Suprapubic skin (tissue), 4 donors: ENCODE measurements at regions not wholly inside any gene's neighbourhood (a gene's known extent, or its start where the extent isn't known, plus 50 kb on each side); places are given as distances from the start of the nearest gene placed in this dataset.

Source experiments
- DNase-seq, 2 donors: peaks; one replicate each; pipeline ENCODE4 v3.0.0-alpha.2; 2019; ENCODE audit warnings: low spot score in 2 of 2
- H3K27ac ChIP-seq: fragments of 200-600 bp; sonication (generic); one replicate; pipeline ENCODE4 v1.5.1; 2019
- H3K27me3 ChIP-seq: fragments of 200-600 bp; sonication (generic); one replicate; pipeline ENCODE4 v1.5.1; 2019
- H3K36me3 ChIP-seq: fragments of 200-600 bp; sonication (generic); one replicate; pipeline ENCODE4 v1.5.1; 2019
- H3K4me1 ChIP-seq: fragments of 200-600 bp; sonication (generic); one replicate; pipeline ENCODE4 v1.5.1; 2019
- H3K4me3 ChIP-seq: fragments of 200-600 bp; sonication (generic); one replicate; pipeline ENCODE4 v1.5.1; 2019; ENCODE audit warnings: mild to moderate bottlenecking
- H3K9me3 ChIP-seq: fragments of 200-600 bp; sonication (generic); one replicate; pipeline ENCODE4 v1.5.1; 2019
- EP300 ChIP-seq: sonication (generic); formaldehyde crosslinking; IDR thresholded peaks from one replicate; pipeline ENCODE4 v1.6.1; 2017; ENCODE audit warnings: antibody characterized with exemption
- POLR2A ChIP-seq, 2 donors: fragments of 450-650 bp; IDR thresholded peaks; one replicate each; pipeline ENCODE4 v1.6.1; 2017; ENCODE audit warnings: antibody characterized with exemption in 2 of 2, mild to moderate bottlenecking in 2 of 2, moderate library complexity in 2 of 2
- POLR2AphosphoS5 ChIP-seq, 3 donors: sonication (generic); formaldehyde crosslinking; IDR thresholded peaks; one replicate each; pipeline ENCODE4 v1.6.1; 2017; ENCODE audit warnings: antibody characterized with exemption in 3 of 3
- WGBS: methylation state at CpG from one replicate; pipeline ENCODE4 v1.1.5; 2018; 5-methylcytosine and 5-hydroxymethylcytosine counted together
- TF ChIP-seq, protein P1 (sequence below), 2 donors: fragments of 200-600 bp in 1 of 2; fragments of 450-650 bp in 1 of 2; sonication (generic) in 1 of 2; IDR thresholded peaks; one replicate each; pipeline ENCODE4 v1.5.1; 2016 to 2019; ENCODE audit warnings: antibody characterized with exemption in 2 of 2, mild to moderate bottlenecking in 1 of 2, moderate library complexity in 1 of 2

GRCh38 chr10:91700273-91700672 lies 67.4 kb upstream of the PPP1R3C start:
- no peak for DNase-seq
- H3K4me1 ChIP-seq: no peaks in the 10 kb centered on the region
- H3K27me3 ChIP-seq: no peaks in the 10 kb centered on the region
- no peaks in the 10 kb centered on the region for H3K9me3 ChIP-seq
- no peak overlapping the region for H3K4me3 ChIP-seq
- 44% methylated on average over 5 of the region's 5 CpGs for WGBS
- TF ChIP-seq POLR2A (IDR thresholded peaks at IDR 0.05) (no peak), POLR2AphosphoS5 (IDR thresholded peaks at IDR 0.05) (no peak), EP300 (no peak)
- TF ChIP-seq, protein P1, sequence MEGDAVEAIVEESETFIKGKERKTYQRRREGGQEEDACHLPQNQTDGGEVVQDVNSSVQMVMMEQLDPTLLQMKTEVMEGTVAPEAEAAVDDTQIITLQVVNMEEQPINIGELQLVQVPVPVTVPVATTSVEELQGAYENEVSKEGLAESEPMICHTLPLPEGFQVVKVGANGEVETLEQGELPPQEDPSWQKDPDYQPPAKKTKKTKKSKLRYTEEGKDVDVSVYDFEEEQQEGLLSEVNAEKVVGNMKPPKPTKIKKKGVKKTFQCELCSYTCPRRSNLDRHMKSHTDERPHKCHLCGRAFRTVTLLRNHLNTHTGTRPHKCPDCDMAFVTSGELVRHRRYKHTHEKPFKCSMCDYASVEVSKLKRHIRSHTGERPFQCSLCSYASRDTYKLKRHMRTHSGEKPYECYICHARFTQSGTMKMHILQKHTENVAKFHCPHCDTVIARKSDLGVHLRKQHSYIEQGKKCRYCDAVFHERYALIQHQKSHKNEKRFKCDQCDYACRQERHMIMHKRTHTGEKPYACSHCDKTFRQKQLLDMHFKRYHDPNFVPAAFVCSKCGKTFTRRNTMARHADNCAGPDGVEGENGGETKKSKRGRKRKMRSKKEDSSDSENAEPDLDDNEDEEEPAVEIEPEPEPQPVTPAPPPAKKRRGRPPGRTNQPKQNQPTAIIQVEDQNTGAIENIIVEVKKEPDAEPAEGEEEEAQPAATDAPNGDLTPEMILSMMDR (IDR thresholded peaks at IDR 0.05): no peak
- H3K36me3 ChIP-seq: no peaks in the 10 kb centered on the region
- H3K27ac ChIP-seq: no peak overlapping the region

- no peak for TF ChIP-seq POLR2A (IDR thresholded peaks at IDR 0.05)
- TF ChIP-seq, protein P1 (IDR thresholded peaks at IDR 0.05): no peak
- no peak for TF ChIP-seq EP300
- no peak for TF ChIP-seq POLR2AphosphoS5 (IDR thresholded peaks at IDR 0.05)
- no peak for DNase-seq
- Histone ChIP-seq H3K27me3 (no peaks in the 10 kb centered on the region), H3K36me3 (no peaks in the 10 kb centered on the region), H3K9me3 (no peaks in the 10 kb centered on the region), H3K27ac (no peak overlapping the region), H3K4me1 (no peaks in the 10 kb centered on the region), H3K4me3 (no peak overlapping the region)
- WGBS: 95% methylated on average over 3 of the region's 3 CpGs
Observed at GRCh38 chr10:91698258-91698657, 65.4 kb upstream of the PPP1R3C start.

GRCh38 chr10:91694170-91694794 lies 61.4 kb upstream of the PPP1R3C start:
- H3K27me3 ChIP-seq: no peaks in the 10 kb centered on the region
- WGBS: 73% methylated on average over 3 of the region's 3 CpGs
- peaks cover 21% of the 10 kb centered on the region for H3K4me1 ChIP-seq
- no peaks in the 10 kb centered on the region for H3K36me3 ChIP-seq
- DNase-seq: no peak
- no peak for TF ChIP-seq POLR2AphosphoS5 (IDR thresholded peaks at IDR 0.05)
- TF ChIP-seq, protein P1 (IDR thresholded peaks at IDR 0.05): peak; percentile 13 to 60
- no peak overlapping the region for H3K27ac ChIP-seq
- H3K4me3 ChIP-seq: no peak overlapping the region
- H3K9me3 ChIP-seq: no peaks in the 10 kb centered on the region

- peaks cover 24% of the 10 kb centered on the region for H3K4me1 ChIP-seq
- H3K27me3 ChIP-seq: no peaks in the 10 kb centered on the region
- H3K4me3 ChIP-seq: no peak overlapping the region
- H3K9me3 ChIP-seq: no peaks in the 10 kb centered on the region
- H3K27ac ChIP-seq: no peak overlapping the region
- no peak for TF ChIP-seq POLR2A (IDR thresholded peaks at IDR 0.05)
- TF ChIP-seq, protein P1 (IDR thresholded peaks at IDR 0.05): no peak
- H3K36me3 ChIP-seq: no peaks in the 10 kb centered on the region
- no peak for DNase-seq
- 70% methylated on average over 6 of the region's 6 CpGs for WGBS
Observed at GRCh38 chr10:91691981-91692380, 59.1 kb upstream of the PPP1R3C start.

- Histone ChIP-seq H3K27ac (peak overlapping the region; percentile 58), H3K27me3 (no peaks in the 10 kb centered on the region), H3K36me3 (no peaks in the 10 kb centered on the region), H3K9me3 (no peaks in the 10 kb centered on the region), H3K4me3 (no peak overlapping the region), H3K4me1 (peaks cover 24% of the 10 kb centered on the region)
- DNase-seq: no peak
- TF ChIP-seq POLR2AphosphoS5 (IDR thresholded peaks at IDR 0.05) (no peak), POLR2A (IDR thresholded peaks at IDR 0.05) (no peak)
- WGBS: 56% methylated on average over 3 of the region's 3 CpGs
Observed at GRCh38 chr10:91690996-91691676, 58.3 kb upstream of the PPP1R3C start.
